ENCODE measurements at regions not wholly inside any gene's neighbourhood (a gene's known extent, or its start where the extent isn't known, plus 50 kb on each side); places are given as distances from the start of the nearest gene placed in this dataset.

DNA sequence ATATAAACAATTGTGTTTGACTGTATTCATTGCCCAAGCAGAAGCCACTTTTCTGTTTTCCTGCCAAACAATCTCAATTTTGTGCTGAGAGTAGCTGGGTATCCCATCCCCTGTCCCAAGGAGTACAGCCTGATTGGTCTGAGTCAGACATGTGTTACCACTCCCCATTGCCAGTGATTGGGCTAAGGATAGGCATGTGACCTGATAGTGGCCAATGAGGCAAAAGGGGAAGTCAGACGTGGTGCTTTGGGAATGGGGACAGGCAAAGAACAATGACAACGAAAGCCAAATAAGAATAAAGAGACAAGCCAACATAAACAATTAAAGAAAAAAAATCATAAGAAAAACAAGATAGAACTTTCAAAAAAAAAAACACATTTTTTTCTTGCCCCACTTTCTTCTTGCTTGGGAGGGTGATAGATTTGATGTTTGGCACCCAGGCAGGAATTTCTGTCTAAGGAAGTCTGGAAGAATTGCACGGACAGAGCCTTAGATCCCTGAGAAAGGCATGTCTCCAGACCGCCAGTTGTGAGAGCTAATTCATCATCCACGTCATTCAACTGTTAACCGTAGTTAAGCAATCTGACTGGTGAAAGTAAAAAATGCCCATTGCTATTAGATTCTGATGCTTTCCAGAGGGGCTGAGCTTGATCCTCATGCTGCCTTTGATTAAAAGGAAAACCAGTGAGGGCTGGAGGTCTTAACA is 626.6 kb upstream of the TMEM132C start:
- TF ChIP-seq, protein P1, sequence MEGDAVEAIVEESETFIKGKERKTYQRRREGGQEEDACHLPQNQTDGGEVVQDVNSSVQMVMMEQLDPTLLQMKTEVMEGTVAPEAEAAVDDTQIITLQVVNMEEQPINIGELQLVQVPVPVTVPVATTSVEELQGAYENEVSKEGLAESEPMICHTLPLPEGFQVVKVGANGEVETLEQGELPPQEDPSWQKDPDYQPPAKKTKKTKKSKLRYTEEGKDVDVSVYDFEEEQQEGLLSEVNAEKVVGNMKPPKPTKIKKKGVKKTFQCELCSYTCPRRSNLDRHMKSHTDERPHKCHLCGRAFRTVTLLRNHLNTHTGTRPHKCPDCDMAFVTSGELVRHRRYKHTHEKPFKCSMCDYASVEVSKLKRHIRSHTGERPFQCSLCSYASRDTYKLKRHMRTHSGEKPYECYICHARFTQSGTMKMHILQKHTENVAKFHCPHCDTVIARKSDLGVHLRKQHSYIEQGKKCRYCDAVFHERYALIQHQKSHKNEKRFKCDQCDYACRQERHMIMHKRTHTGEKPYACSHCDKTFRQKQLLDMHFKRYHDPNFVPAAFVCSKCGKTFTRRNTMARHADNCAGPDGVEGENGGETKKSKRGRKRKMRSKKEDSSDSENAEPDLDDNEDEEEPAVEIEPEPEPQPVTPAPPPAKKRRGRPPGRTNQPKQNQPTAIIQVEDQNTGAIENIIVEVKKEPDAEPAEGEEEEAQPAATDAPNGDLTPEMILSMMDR (IDR thresholded peaks at IDR 0.05; ENCODE audit: insufficient read depth, low read length, poor library complexity, severe bottlenecking), result no peak
- Histone ChIP-seq H3K27me3 (replicated peaks; ENCODE audit: control insufficient read depth, insufficient read depth, low read length) (no peaks in the 10 kb centered on the region), H3K4me3 (replicated peaks; ENCODE audit: low read depth, low read length) (no peak overlapping the region), H3K36me3 (ENCODE audit: control insufficient read depth, insufficient read depth, low read length) (no peaks in the 10 kb centered on the region)
- no peak for DNase-seq (ENCODE audit: extremely low read depth, insufficient read length)

DNA sequence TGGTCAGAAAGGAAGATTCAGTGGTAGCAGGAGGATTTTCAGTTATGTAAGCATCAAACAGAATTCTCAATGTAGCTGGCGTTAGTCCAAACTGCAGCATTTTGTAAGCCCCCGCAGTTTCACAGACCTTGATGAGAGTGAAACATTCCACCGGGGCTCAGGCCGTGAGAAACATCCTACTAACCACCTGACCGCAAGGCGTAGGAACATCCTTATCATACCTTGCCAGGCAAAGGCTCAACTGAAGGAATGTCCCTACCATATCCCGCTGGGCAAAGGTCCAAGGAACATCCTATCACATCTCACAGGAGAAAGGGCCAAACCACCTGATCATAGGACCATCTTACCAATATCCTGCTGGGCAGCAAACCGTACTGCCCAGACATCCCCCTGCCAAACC is 624.8 kb upstream of the TMEM132C start:
- Histone ChIP-seq H3K27me3 (replicated peaks; ENCODE audit: control insufficient read depth, insufficient read depth, low read length) (no peaks in the 10 kb centered on the region), H3K4me3 (replicated peaks; ENCODE audit: low read depth, low read length) (no peak overlapping the region), H3K36me3 (ENCODE audit: control insufficient read depth, insufficient read depth, low read length) (no peaks in the 10 kb centered on the region)
- no peak for DNase-seq (ENCODE audit: extremely low read depth, insufficient read length)
- TF ChIP-seq, protein P1 (IDR thresholded peaks at IDR 0.05; ENCODE audit: insufficient read depth, low read length, poor library complexity, severe bottlenecking), result no peak

DNA sequence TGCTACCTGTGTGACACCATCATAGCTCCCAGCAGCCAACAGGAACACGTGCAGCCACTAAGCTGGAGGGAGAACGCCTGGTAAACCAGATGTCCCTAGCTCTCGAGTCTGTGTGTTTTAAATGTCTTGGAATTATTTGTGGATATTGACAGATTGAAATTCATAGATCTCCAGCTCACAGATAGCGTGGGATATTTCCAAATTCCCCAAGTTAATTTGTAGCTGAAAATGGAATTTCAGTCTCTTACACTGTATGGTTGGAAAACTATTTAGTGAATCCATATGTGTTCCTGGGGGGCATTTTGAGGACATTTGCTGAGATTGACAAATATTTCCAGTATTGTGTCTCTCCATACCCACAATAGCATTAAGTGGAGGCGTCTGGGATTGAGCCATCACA is 618.6 kb upstream of the TMEM132C start:
- Histone ChIP-seq H3K4me3 (replicated peaks; ENCODE audit: low read depth, low read length) (no peak overlapping the region), H3K27me3 (replicated peaks; ENCODE audit: control insufficient read depth, insufficient read depth, low read length) (no peaks in the 10 kb centered on the region), H3K36me3 (ENCODE audit: control insufficient read depth, insufficient read depth, low read length) (no peaks in the 10 kb centered on the region)
- TF ChIP-seq, protein P1 (IDR thresholded peaks at IDR 0.05; ENCODE audit: insufficient read depth, low read length, poor library complexity, severe bottlenecking), result no peak
- no peak for DNase-seq (ENCODE audit: extremely low read depth, insufficient read length)

DNA sequence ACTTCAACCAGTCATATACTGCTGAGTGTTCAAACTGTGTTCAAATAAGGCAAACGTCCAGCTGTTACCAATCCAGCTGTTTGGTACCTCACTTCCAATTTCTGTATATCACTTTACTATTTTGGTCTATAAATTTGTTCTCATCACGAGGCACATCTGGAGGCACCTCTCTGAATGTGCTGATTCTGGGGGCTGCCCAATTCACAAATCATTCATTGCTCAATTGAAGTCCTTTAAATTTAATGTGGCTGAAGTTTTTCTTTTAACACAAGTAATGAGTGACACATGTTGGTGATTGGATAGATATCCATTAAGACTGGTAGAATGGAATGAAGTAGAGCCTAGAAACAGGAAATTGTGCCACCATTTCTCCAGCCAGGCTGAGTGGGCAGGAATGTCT is 617.0 kb upstream of the TMEM132C start:
- Histone ChIP-seq H3K4me3 (replicated peaks; ENCODE audit: low read depth, low read length) (no peak overlapping the region), H3K36me3 (ENCODE audit: control insufficient read depth, insufficient read depth, low read length) (no peaks in the 10 kb centered on the region), H3K27me3 (replicated peaks; ENCODE audit: control insufficient read depth, insufficient read depth, low read length) (no peaks in the 10 kb centered on the region)
- DNase-seq (ENCODE audit: extremely low read depth, insufficient read length), result no peak
- TF ChIP-seq, protein P1 (IDR thresholded peaks at IDR 0.05; ENCODE audit: insufficient read depth, low read length, poor library complexity, severe bottlenecking), result no peak

DNA sequence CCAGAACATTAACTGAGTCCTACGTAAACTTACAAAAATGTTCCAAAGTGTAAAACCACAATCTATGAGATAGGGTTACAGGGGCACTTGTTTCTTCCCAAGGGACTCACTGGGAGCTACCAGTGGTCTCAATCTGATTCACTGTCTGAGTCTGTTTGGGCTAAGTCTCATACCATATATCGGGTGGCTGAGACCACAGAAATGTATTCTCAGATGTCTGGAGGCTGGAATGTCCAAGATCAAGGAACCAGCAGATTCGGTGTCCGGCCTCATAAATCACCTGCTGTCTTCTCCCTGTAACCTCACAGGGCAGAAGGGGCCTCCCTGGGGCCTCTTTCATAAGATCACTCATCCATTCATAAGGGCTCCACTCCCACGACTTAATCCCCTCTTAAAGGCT is 616.3 kb upstream of the TMEM132C start:
- Histone ChIP-seq H3K27me3 (replicated peaks; ENCODE audit: control insufficient read depth, insufficient read depth, low read length) (no peaks in the 10 kb centered on the region), H3K36me3 (ENCODE audit: control insufficient read depth, insufficient read depth, low read length) (no peaks in the 10 kb centered on the region), H3K4me3 (replicated peaks; ENCODE audit: low read depth, low read length) (no peak overlapping the region)
- no peak for DNase-seq (ENCODE audit: extremely low read depth, insufficient read length)
- TF ChIP-seq, protein P1 (IDR thresholded peaks at IDR 0.05; ENCODE audit: insufficient read depth, low read length, poor library complexity, severe bottlenecking), result no peak

DNA sequence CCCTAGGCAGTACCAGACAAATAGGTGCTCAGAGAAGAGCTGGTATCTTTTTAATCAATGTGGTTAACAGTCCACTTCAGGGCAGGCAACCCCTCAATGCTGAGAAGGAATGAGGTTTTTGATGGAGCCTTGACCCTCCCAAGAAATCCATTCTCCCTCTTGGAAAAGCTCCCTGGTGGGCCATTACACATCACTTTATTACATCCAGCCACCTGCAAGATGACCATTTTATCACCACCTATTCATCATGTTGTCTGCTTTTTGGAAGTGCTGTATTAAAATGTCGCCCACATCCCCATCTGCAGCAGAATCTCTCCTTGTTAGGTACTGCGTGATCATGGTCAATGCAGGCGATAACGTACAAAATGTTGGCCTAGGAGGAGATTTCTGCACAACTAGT is 614.7 kb upstream of the TMEM132C start:
- DNase-seq (ENCODE audit: extremely low read depth, insufficient read length), result no peak
- TF ChIP-seq, protein P1 (IDR thresholded peaks at IDR 0.05; ENCODE audit: insufficient read depth, low read length, poor library complexity, severe bottlenecking), result no peak
- Histone ChIP-seq H3K27me3 (replicated peaks; ENCODE audit: control insufficient read depth, insufficient read depth, low read length) (no peaks in the 10 kb centered on the region), H3K36me3 (ENCODE audit: control insufficient read depth, insufficient read depth, low read length) (no peaks in the 10 kb centered on the region), H3K4me3 (replicated peaks; ENCODE audit: low read depth, low read length) (no peak overlapping the region)

Measured in GM06990 (cell line).